RWPE2 (cell line): ENCODE measurements at regions not wholly inside any gene's neighbourhood (a gene's known extent, or its start where the extent isn't known, plus 50 kb on each side); places are given as distances from the start of the nearest gene placed in this dataset.

Source experiments
- ATAC-seq: fragments of 200-7000 bp; cut with Tn5 transposase; 3 replicates; pipeline ENCODE4 v1.9.1; 2021; ENCODE audit warnings: low read depth
- DNase-seq: peaks from one replicate; pipeline ENCODE4 v3.0.0-alpha.2; 2020; ENCODE audit warnings: low spot score
- H3K27ac ChIP-seq: fragments of 450-650 bp; 2 replicates; pipeline ENCODE4 v1.5.1; 2017; ENCODE audit warnings: mild to moderate bottlenecking; ENCODE audit not compliant: poor library complexity, severe bottlenecking
- H3K27me3 ChIP-seq: fragments of 250-450 bp; sonication (Bioruptor Pico); 2 replicates; pipeline ENCODE4 v1.5.1; 2021; ENCODE audit warnings: mild to moderate bottlenecking, moderate library complexity; ENCODE audit not compliant: insufficient read depth, poor library complexity, severe bottlenecking
- H3K36me3 ChIP-seq: fragments of 250-450 bp; sonication (Bioruptor Pico); 2 replicates; pipeline ENCODE4 v1.5.1; 2020; ENCODE audit warnings: low read depth, mild to moderate bottlenecking, moderate library complexity
- H3K4me1 ChIP-seq: fragments of 250-450 bp; sonication (Bioruptor Pico); 2 replicates; pipeline ENCODE4 v1.5.1; 2021; ENCODE audit warnings: mild to moderate bottlenecking, moderate library complexity; ENCODE audit not compliant: insufficient read depth, poor library complexity, severe bottlenecking
- H3K4me3 ChIP-seq: fragments of 250-450 bp; sonication (Bioruptor Pico); 2 replicates; pipeline ENCODE4 v1.5.1; 2021; ENCODE audit warnings: mild to moderate bottlenecking, moderate library complexity; ENCODE audit not compliant: severe bottlenecking
- H3K9me3 ChIP-seq: fragments of 250-450 bp; sonication (Bioruptor Pico); 2 replicates; pipeline ENCODE4 v1.5.1; 2021; ENCODE audit warnings: mild to moderate bottlenecking, moderate library complexity; ENCODE audit not compliant: severe bottlenecking
- CTCF ChIP-seq: fragments of 450-650 bp; IDR thresholded peaks from one replicate; pipeline ENCODE4 v1.5.1; 2017; ENCODE audit warnings: mild to moderate bottlenecking, moderate library complexity; ENCODE audit not compliant: poor library complexity, severe bottlenecking

- H3K4me3 ChIP-seq = no peak overlapping the region
- no peak for TF ChIP-seq CTCF
- no peaks in the 10 kb centered on the region for H3K4me1 ChIP-seq
- no peak overlapping the region for H3K27ac ChIP-seq
- no peaks in the 10 kb centered on the region for H3K9me3 ChIP-seq
- DNase-seq = no peak
- no peak for ATAC-seq
- H3K27me3 ChIP-seq = no peaks in the 10 kb centered on the region
- no peaks in the 10 kb centered on the region for H3K36me3 ChIP-seq
Observed at GRCh38 chr13:88649855-88650254, 978.7 kb downstream of the SLITRK5 start.

GRCh38 chr13:88651531-88651930 lies 980.4 kb downstream of the SLITRK5 start:
- no peak for TF ChIP-seq CTCF
- Histone ChIP-seq H3K27ac (no peak overlapping the region), H3K27me3 (no peaks in the 10 kb centered on the region), H3K4me1 (no peaks in the 10 kb centered on the region), H3K9me3 (no peaks in the 10 kb centered on the region), H3K4me3 (no peak overlapping the region), H3K36me3 (no peaks in the 10 kb centered on the region)
- ATAC-seq (no peak), DNase-seq (no peak)

GRCh38 chr13:88656751-88657150 lies 985.6 kb downstream of the SLITRK5 start:
- ATAC-seq = no peak
- H3K36me3 ChIP-seq = no peaks in the 10 kb centered on the region
- H3K4me3 ChIP-seq = no peak overlapping the region
- H3K9me3 ChIP-seq = no peaks in the 10 kb centered on the region
- H3K27ac ChIP-seq = no peak overlapping the region
- no peak for DNase-seq
- no peaks in the 10 kb centered on the region for H3K27me3 ChIP-seq
- no peaks in the 10 kb centered on the region for H3K4me1 ChIP-seq
- no peak for TF ChIP-seq CTCF

GRCh38 chr13:88670509-88670908 lies 999.3 kb downstream of the SLITRK5 start:
- no peaks in the 10 kb centered on the region for H3K9me3 ChIP-seq
- H3K36me3 ChIP-seq = no peaks in the 10 kb centered on the region
- H3K27me3 ChIP-seq = no peaks in the 10 kb centered on the region
- H3K4me1 ChIP-seq = no peaks in the 10 kb centered on the region
- DNase-seq (no peak), ATAC-seq (no peak)
- no peak overlapping the region for H3K27ac ChIP-seq
- H3K4me3 ChIP-seq = no peak overlapping the region
- TF ChIP-seq CTCF = no peak

GRCh38 chr13:88674841-88675240 lies 1003.7 kb downstream of the SLITRK5 start:
- H3K4me3 ChIP-seq = no peak overlapping the region
- no peak for ATAC-seq
- no peaks in the 10 kb centered on the region for H3K4me1 ChIP-seq

More at GRCh38 chr13:88674841-88675240, 1003.7 kb downstream of the SLITRK5 start:
- Histone ChIP-seq H3K27me3 (no peaks in the 10 kb centered on the region), H3K36me3 (no peaks in the 10 kb centered on the region), H3K9me3 (no peaks in the 10 kb centered on the region), H3K27ac (no peak overlapping the region)
- DNase-seq = no peak
- no peak for TF ChIP-seq CTCF
